Thyroid gland (tissue), 4 donors: ENCODE measurements at regions not wholly inside any gene's neighbourhood (a gene's known extent, or its start where the extent isn't known, plus 50 kb on each side); places are given as distances from the start of the nearest gene placed in this dataset.

Experiments used
- CTCF ChIP-seq, 6 experiments: fragments of 200-600 bp in 3 of 6; fragments of 450-650 bp in 3 of 6; sonication (generic) in 3 of 6; IDR thresholded peaks; one replicate each; pipeline ENCODE4 v1.5.1; 2016 to 2019; ENCODE audit warnings: antibody characterized with exemption in 6 of 6, mild to moderate bottlenecking in 2 of 6, inconsistent platforms in 1 of 6, moderate library complexity in 1 of 6
- POLR2A ChIP-seq, 2 donors: fragments of 450-650 bp; IDR thresholded peaks; one replicate each; pipeline ENCODE4 v1.6.1; 2017; ENCODE audit warnings: antibody characterized with exemption in 2 of 2, mild to moderate bottlenecking in 2 of 2, moderate library complexity in 1 of 2

GRCh38 chr13:40165316-40165932 is 501.0 kb downstream of the FOXO1 start:
- TF ChIP-seq CTCF (IDR thresholded peaks at IDR 0.05): no peak
- TF ChIP-seq POLR2A (IDR thresholded peaks at IDR 0.05): no peak
